Vagina (tissue), 2 donors: ENCODE measurements at regions not wholly inside any gene's neighbourhood (a gene's known extent, or its start where the extent isn't known, plus 50 kb on each side); places are given as distances from the start of the nearest gene placed in this dataset.

Source experiments
- CTCF ChIP-seq, 3 experiments: fragments of 450-650 bp in 2 of 3; fragments of 200-600 bp in 1 of 3; sonication (generic) in 1 of 3; IDR thresholded peaks; one replicate each; pipeline ENCODE4 v1.5.1; 2017 to 2019; ENCODE audit warnings: antibody characterized with exemption in 3 of 3, mild to moderate bottlenecking in 2 of 3, moderate library complexity in 2 of 3
- POLR2A ChIP-seq, 2 donors: fragments of 450-650 bp; IDR thresholded peaks; one replicate each; pipeline ENCODE4 v1.6.1; 2017; ENCODE audit warnings: antibody characterized with exemption in 2 of 2, mild to moderate bottlenecking in 2 of 2, moderate library complexity in 2 of 2

- no peak for TF ChIP-seq CTCF (IDR thresholded peaks at IDR 0.05)
- no peak for TF ChIP-seq POLR2A (IDR thresholded peaks at IDR 0.05)
Observed at GRCh38 chr2:34037886-34038285, 438.8 kb upstream of the FAM98A start.
